ENCODE measurements at regions not wholly inside any gene's neighbourhood (a gene's known extent, or its start where the extent isn't known, plus 50 kb on each side); places are given as distances from the start of the nearest gene placed in this dataset.

DNA sequence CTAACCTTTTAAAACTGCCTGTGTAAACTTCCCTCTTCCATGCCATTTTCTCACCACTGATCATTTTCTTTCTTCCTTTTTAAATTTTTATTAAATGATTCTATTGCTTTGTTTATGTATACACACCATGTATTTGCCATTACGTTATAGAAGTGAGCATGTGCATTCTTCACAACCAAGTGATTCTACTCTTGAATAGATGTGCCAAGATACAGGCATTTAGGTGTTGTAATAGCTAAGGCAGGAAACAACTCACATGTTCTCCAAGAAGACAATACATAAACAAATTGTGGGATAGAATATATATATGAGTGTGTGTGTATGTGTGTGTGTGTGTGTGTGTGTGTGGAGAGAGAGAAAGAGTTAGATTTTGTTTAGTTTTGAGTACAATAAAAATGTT, 202.6 kb upstream of the SEMA3E start:
- peaks cover 3% of the 10 kb centered on the region for H3K9me3 Mint-ChIP-seq

GRCh38 chr7:83850941-83851340, 202.0 kb upstream of the SEMA3E start:
- CTCF ChIA-PET, result no interaction called here
- no peak for ATAC-seq (ENCODE audit: low read depth)
- Mint-ChIP-seq H3K4me3 (no peak overlapping the region), H3K9me3 (peaks cover 5% of the 10 kb centered on the region), H3K4me1 (no peaks in the 10 kb centered on the region), H3K27ac (no peak overlapping the region), H3K27me3 (no peaks in the 10 kb centered on the region), H3K36me3 (ENCODE audit: low read depth) (no peaks in the 10 kb centered on the region)
- TF ChIP-seq, protein P1, sequence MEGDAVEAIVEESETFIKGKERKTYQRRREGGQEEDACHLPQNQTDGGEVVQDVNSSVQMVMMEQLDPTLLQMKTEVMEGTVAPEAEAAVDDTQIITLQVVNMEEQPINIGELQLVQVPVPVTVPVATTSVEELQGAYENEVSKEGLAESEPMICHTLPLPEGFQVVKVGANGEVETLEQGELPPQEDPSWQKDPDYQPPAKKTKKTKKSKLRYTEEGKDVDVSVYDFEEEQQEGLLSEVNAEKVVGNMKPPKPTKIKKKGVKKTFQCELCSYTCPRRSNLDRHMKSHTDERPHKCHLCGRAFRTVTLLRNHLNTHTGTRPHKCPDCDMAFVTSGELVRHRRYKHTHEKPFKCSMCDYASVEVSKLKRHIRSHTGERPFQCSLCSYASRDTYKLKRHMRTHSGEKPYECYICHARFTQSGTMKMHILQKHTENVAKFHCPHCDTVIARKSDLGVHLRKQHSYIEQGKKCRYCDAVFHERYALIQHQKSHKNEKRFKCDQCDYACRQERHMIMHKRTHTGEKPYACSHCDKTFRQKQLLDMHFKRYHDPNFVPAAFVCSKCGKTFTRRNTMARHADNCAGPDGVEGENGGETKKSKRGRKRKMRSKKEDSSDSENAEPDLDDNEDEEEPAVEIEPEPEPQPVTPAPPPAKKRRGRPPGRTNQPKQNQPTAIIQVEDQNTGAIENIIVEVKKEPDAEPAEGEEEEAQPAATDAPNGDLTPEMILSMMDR (IDR thresholded peaks at IDR 0.05), result no peak
- POLR2A ChIA-PET, result no interaction called here
- DNase-seq, result no peak
- intact Hi-C loops (cut with micrococcal nuclease), result no loop called here

More for the DNA sequence above, 202.6 kb upstream of the SEMA3E start:
- POLR2A ChIA-PET, result no interaction called here
- Mint-ChIP-seq H3K27ac (no peak overlapping the region), H3K27me3 (no peaks in the 10 kb centered on the region), H3K4me3 (no peak overlapping the region), H3K4me1 (no peaks in the 10 kb centered on the region), H3K36me3 (ENCODE audit: low read depth) (no peaks in the 10 kb centered on the region)
- CTCF ChIA-PET, result no interaction called here
- TF ChIP-seq, protein P1 (IDR thresholded peaks at IDR 0.05), result no peak
- ATAC-seq (ENCODE audit: low read depth) (no peak), DNase-seq (no peak)
- intact Hi-C loops (cut with micrococcal nuclease), result no loop called here

GRCh38 chr7:83850125-83850524, 201.2 kb upstream of the SEMA3E start:
- no peak overlapping the region for H3K27ac Mint-ChIP-seq
- ATAC-seq (ENCODE audit: low read depth), result no peak

DNA sequence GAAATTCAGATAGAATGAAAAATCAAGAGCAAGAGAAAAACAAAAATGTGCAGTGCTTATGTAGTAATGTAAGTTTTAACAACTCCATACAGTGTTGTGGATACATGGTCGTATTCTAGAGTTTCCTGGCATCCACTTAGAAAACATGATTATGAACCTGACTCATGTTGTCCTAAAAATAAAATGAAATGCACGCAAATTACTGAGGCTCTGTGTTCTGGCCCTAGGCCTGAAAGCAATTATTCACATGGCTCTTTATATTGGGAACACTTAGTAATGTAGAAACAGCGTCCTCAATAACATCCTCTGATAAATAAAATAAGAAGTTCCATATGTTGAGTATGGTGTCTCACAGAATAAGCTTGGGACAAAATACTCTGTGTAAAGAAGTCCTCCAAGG, 200.2 kb upstream of the SEMA3E start:
- no peak for DNase-seq
- intact Hi-C loops (cut with micrococcal nuclease), result no loop called here
- no peak overlapping the region for H3K4me3 Mint-ChIP-seq
- no peaks in the 10 kb centered on the region for H3K36me3 Mint-ChIP-seq (ENCODE audit: low read depth)
- TF ChIP-seq, protein P1 (IDR thresholded peaks at IDR 0.05), result no peak
- H3K27ac Mint-ChIP-seq, result no peak overlapping the region
- H3K4me1 Mint-ChIP-seq, result no peaks in the 10 kb centered on the region
- CTCF ChIA-PET, result no interaction called here
- H3K9me3 Mint-ChIP-seq, result peaks cover 9% of the 10 kb centered on the region
- no peaks in the 10 kb centered on the region for H3K27me3 Mint-ChIP-seq
- POLR2A ChIA-PET, result no interaction called here
- no peak for ATAC-seq (ENCODE audit: low read depth)

More at GRCh38 chr7:83850125-83850524, 201.2 kb upstream of the SEMA3E start:
- Mint-ChIP-seq H3K4me3 (no peak overlapping the region), H3K27me3 (no peaks in the 10 kb centered on the region), H3K36me3 (ENCODE audit: low read depth) (no peaks in the 10 kb centered on the region), H3K4me1 (no peaks in the 10 kb centered on the region), H3K9me3 (peaks cover 6% of the 10 kb centered on the region)
- CTCF ChIA-PET, result no interaction called here
- TF ChIP-seq, protein P1 (IDR thresholded peaks at IDR 0.05), result no peak
- POLR2A ChIA-PET, result no interaction called here
- intact Hi-C loops (cut with micrococcal nuclease), result no loop called here
- DNase-seq, result no peak

DNA sequence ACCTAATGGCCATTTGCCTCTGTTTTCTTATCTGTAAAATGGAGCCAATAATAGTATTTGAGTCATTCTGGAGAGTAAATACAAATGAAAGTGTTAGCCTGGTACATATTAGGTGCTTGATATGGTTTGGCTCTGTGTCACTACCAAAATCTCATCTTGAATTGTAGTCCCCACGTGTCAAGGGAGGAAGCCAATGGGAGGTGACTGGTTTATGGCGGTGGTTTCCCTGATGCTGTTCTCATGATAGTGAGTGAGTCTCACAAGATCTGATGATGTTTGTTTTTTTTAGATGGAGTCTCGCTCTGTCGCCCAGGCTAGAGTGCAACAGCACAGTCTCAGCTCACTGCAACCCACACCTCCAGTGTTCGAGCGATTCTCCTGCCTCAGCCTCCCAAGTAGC, 194.0 kb upstream of the SEMA3E start:
- no peaks in the 10 kb centered on the region for H3K36me3 Mint-ChIP-seq (ENCODE audit: low read depth)
- TF ChIP-seq, protein P1 (IDR thresholded peaks at IDR 0.05), result no peak
- no peaks in the 10 kb centered on the region for H3K4me1 Mint-ChIP-seq
- CTCF ChIA-PET, result no interaction called here
- H3K4me3 Mint-ChIP-seq, result no peak overlapping the region
- intact Hi-C loops (cut with micrococcal nuclease), result no loop called here
- H3K27ac Mint-ChIP-seq, result no peak overlapping the region
- ATAC-seq (ENCODE audit: low read depth) (no peak), DNase-seq (no peak)
- no peaks in the 10 kb centered on the region for H3K27me3 Mint-ChIP-seq
- POLR2A ChIA-PET, result no interaction called here
- peaks cover 6% of the 10 kb centered on the region for H3K9me3 Mint-ChIP-seq
